Spinal cord (tissue), 9 donors: ENCODE measurements at regions not wholly inside any gene's neighbourhood (a gene's known extent, or its start where the extent isn't known, plus 50 kb on each side); places are given as distances from the start of the nearest gene placed in this dataset.
"Not testable (repeated sequence)": the region's sequence is repeated elsewhere in the genome, so short reads cannot be mapped to it uniquely, and the experiment has no call there.

Experiments
- DNase-seq, 6 donors: peaks; one replicate each; pipeline versions ENCODE4 v3.0.0 to v3.0.0-alpha.2; 2013 to 2015; ENCODE audit warnings: low spot score in 6 of 6, low read depth in 4 of 6
- H3K27ac ChIP-seq: one replicate; pipeline ENCODE4 v1.5.1; 2013; ENCODE audit warnings: low read depth, low read length, control low read depth
- H3K27me3 ChIP-seq: one replicate; pipeline ENCODE4 v1.6.1; 2013; ENCODE audit warnings: low read length; ENCODE audit not compliant: control insufficient read depth, insufficient read depth
- H3K36me3 ChIP-seq: one replicate; pipeline ENCODE4 v1.6.1; 2013; ENCODE audit warnings: low read length; ENCODE audit not compliant: control insufficient read depth, insufficient read depth
- H3K4me1 ChIP-seq: one replicate; pipeline ENCODE4 v1.6.1; 2013; ENCODE audit warnings: low read length; ENCODE audit not compliant: control insufficient read depth, insufficient read depth
- H3K4me3 ChIP-seq: one replicate; pipeline ENCODE4 v1.5.1; 2013; ENCODE audit warnings: low read depth, low read length, control low read depth
- H3K9me3 ChIP-seq: one replicate; pipeline ENCODE4 v1.6.1; 2013; ENCODE audit warnings: low read length; ENCODE audit not compliant: control insufficient read depth, insufficient read depth
- WGBS: methylation state at CpG from one replicate; pipeline ENCODE4 v1.1.5; 2013; ENCODE audit warnings: missing lambda C conversion rate; ENCODE audit not compliant: insufficient coverage; 5-methylcytosine and 5-hydroxymethylcytosine counted together
- donor health status: healthy.

GRCh38 chr22:49009359-49010063 is 818.2 kb downstream of the BRD1 start:
- Histone ChIP-seq H3K27me3 (peaks cover 2% of the 10 kb centered on the region), H3K4me3 (no peak overlapping the region), H3K36me3 (no peaks in the 10 kb centered on the region), H3K4me1 (peaks cover 53% of the 10 kb centered on the region), H3K27ac (no peak overlapping the region), H3K9me3 (no peaks in the 10 kb centered on the region)
- 81% methylated on average over 5 of the region's 12 CpGs for WGBS
- DNase-seq = no peak

- Histone ChIP-seq H3K4me3 (no peak overlapping the region), H3K9me3 (peaks cover under 1% of the 10 kb centered on the region), H3K27me3 (peaks cover 2% of the 10 kb centered on the region), H3K36me3 (no peaks in the 10 kb centered on the region), H3K4me1 (peaks cover 45% of the 10 kb centered on the region), H3K27ac (no peak overlapping the region)
- WGBS = over 99% methylated on average over 18 of the region's 18 CpGs
- no peak for DNase-seq
Observed at GRCh38 chr22:49008682-49009235, 818.9 kb downstream of the BRD1 start.

DNA sequence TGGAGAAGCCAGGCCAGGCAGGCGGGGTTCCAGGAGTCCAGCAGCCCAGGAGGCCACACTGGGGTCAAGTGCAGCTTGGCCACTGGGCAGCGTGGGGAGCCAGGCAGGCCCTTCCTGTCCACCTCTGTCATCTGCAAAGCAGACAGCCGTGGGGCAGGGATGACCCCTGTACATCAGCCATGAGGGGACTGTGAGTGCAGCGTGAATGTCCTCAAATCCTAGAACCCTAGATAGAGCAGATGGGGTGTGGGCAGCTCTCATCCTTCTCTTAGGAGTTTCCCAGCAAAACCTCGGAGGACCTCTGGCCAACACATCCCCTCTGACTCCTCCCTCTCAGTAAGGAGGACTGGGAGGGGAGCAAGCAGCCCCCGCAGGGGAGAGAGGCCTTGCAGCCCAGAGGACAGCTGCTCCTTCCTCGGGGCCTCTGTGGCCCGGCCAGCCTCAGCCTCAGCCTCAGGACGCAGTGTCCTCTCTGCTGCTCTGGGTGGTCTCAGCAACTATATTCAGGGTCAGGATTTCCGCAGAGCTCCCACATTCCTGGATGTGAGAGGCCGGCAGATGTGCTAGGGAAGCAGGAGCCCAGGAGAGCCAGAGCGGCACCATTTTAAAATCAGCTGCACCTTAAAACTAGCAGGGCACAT is 820.5 kb downstream of the BRD1 start:
- no peak overlapping the region for H3K4me3 ChIP-seq
- no peaks in the 10 kb centered on the region for H3K36me3 ChIP-seq
- DNase-seq = no peak
- WGBS = 73% methylated on average over 10 of the region's 12 CpGs
- peaks cover 39% of the 10 kb centered on the region for H3K4me1 ChIP-seq
- H3K27ac ChIP-seq = no peak overlapping the region
- peaks cover 8% of the 10 kb centered on the region for H3K9me3 ChIP-seq
- H3K27me3 ChIP-seq = no peaks in the 10 kb centered on the region

DNA sequence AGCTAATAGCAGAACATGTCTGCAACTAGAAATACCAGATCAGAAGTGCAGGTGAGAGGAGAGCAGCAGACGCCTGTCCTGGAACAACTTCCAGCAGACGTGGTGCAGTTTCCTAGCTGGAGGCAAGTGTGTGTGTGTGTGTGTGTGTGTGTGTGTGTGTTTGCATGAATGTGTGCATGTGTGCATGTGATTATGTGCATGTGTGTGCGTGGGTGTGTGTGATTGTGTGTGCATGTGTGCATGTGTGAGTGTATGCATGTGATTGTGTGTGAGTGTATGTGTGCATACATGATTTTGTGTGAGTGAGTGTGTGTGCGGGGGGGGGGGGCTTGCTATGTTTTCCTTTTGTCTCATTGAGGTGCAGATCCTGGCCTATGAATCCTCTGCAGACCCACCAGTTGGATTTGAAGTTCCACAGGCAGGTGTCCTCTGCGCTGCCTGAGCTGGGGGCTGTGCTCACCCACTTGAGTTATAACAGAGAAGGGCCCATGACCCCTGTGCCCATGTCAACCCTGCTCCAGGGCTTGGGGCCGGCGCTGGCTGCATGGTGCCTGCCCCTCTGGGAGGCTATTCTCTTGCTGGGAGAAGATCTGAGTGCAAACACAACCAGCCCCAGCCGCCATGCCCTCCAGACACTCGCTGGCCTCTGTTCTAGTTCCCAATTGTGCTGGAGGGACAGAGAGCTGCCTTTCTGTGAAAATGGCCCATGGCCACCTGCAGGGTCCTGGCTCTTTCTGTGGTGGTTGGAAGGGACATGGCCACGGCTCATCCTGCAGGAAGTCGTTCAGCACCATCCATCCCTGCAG is 821.3 kb downstream of the BRD1 start:
- no peak for DNase-seq
- Histone ChIP-seq H3K4me3 (no peak overlapping the region), H3K27me3 (no peaks in the 10 kb centered on the region), H3K36me3 (no peaks in the 10 kb centered on the region), H3K27ac (no peak overlapping the region), H3K9me3 (peaks cover 9% of the 10 kb centered on the region), H3K4me1 (peaks cover 31% of the 10 kb centered on the region)
- WGBS = 84% methylated on average over 11 of the region's 11 CpGs

DNA sequence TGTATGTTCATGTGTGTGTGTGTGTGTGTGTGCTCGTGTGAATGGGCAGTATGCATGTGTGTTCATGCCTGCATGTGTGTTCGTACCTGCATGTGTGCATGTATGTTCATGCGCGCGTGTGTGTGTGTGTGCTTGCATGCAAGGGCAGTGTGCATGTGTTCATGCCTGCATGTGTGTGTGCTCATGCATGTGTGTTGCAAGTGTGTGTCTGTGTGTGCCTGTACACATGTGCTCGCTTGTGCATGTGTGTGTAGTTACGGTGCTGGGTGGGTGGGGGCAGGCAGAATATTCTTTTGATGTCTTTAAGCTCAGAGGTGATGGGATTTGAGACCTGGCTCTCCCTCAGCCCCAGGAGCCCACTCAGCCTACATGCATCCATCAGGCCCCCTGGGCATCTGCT is 822.1 kb downstream of the BRD1 start:
- H3K4me3 ChIP-seq = no peak overlapping the region
- H3K27ac ChIP-seq = no peak overlapping the region
- H3K27me3 ChIP-seq = no peaks in the 10 kb centered on the region
- H3K4me1 ChIP-seq = peaks cover 26% of the 10 kb centered on the region
- peaks cover 11% of the 10 kb centered on the region for H3K9me3 ChIP-seq
- DNase-seq = no peak
- H3K36me3 ChIP-seq = no peaks in the 10 kb centered on the region
- 85% methylated on average over 7 of the region's 7 CpGs for WGBS

DNA sequence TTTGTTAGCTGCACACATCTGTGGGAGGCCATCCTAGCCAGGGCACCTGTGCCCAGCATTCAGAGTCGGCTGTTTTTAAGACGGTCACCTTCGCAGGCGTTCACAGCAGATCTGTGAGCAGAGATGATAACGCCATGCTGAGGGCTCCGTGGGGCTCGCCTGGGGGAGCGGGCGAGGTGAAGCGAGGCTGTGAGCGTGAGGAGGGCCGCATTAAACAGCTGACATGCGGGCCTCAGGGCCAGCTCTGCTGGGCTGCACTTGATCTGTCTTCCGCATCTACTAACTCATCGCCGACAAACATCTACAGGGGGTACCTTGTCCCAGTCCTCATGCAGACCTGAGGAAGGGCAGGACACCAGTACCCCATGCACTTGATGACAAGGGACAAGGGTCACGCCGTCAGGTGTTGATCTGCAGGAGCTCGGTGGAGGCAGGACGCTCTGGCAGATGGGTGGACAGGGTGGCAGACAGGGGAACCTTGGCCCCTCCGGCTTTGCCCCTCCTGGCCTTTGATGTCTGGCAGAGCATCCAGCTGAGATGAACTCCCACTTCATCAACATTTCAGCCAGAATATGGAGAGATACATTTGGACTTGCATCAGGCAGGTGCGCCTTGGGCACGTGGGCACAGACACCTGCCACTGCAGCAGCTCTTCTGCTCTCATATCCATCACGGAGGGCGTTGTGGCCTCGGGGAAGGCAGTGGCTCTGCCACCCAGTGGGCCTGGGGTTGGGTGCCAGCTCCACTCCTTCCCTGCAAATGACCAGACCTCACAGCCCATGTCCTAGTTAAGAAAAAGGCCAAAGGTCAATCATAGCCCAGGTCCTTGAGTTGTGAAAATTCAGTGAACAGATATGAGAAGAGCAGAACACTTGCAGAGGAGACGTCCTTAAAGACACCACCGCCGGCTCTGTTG is 822.9 kb downstream of the BRD1 start:
- Histone ChIP-seq H3K36me3 (no peaks in the 10 kb centered on the region), H3K9me3 (peaks cover 11% of the 10 kb centered on the region), H3K4me1 (peaks cover 18% of the 10 kb centered on the region), H3K27ac (no peak overlapping the region), H3K4me3 (no peak overlapping the region), H3K27me3 (no peaks in the 10 kb centered on the region)
- DNase-seq = no peak
- WGBS = 92% methylated on average over 26 of the region's 29 CpGs

DNA sequence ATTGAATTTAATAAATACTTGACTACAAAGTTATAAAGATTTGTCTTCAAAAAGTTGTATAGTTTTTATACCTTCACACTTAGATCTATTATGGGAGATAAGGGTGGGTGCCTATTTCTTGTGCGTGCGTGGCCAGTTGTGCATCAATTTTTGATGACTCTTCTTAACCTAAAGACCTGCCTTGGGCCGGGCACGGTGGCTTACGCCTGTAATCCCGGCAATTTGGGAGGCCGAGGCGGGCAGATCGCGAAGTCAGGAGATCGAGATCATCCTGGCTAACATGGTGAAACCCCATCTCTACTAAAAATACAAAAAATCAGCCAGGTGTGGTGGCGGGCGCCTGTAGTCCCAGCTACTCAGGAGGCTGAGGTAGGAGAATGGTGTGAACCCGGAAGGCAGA is 830.1 kb downstream of the BRD1 start:
- not testable (repeated sequence) for DNase-seq, H3K4me1 ChIP-seq, H3K27ac ChIP-seq, H3K9me3 ChIP-seq, H3K27me3 ChIP-seq, H3K4me3 ChIP-seq, H3K36me3 ChIP-seq
- 95% methylated on average over 4 of the region's 14 CpGs for WGBS

- no peak overlapping the region for H3K27ac ChIP-seq
- no peak for DNase-seq
- H3K4me1 ChIP-seq = no peaks in the 10 kb centered on the region
- WGBS = 86% methylated on average over 1 of the region's 5 CpGs
- no peaks in the 10 kb centered on the region for H3K27me3 ChIP-seq
- H3K36me3 ChIP-seq = no peaks in the 10 kb centered on the region
- H3K9me3 ChIP-seq = peaks cover 1% of the 10 kb centered on the region
- H3K4me3 ChIP-seq = no peak overlapping the region
Observed at GRCh38 chr22:48993655-48994054, 834.0 kb downstream of the BRD1 start.

DNA sequence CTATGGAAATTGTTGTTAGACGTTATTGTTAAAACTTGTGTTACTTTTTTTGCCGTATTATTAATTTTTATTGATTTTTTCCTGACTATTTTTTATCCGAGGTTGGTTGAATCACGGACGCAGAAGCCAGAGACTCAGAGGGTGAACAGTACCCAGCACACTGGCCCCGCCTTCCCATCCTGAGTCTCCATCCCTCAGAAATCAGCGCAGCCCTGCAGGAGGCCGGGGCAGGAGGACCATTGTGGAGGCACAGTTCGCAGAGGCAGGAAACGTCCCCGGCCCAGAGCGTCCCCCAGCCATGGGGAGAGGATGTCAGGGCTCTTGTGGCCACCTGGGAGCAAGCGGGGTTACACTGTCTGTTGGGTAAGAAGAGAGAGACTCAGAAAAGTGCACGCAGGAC is 843.0 kb downstream of the BRD1 start:
- DNase-seq = no peak
- 94% methylated on average over 3 of the region's 14 CpGs for WGBS
- no peaks in the 10 kb centered on the region for H3K9me3 ChIP-seq
- H3K27ac ChIP-seq = no peak overlapping the region
- H3K27me3 ChIP-seq = peaks cover under 1% of the 10 kb centered on the region
- no peak overlapping the region for H3K4me3 ChIP-seq
- H3K36me3 ChIP-seq = no peaks in the 10 kb centered on the region
- peaks cover 5% of the 10 kb centered on the region for H3K4me1 ChIP-seq
